ENCODE measurements at regions not wholly inside any gene's neighbourhood (a gene's known extent, or its start where the extent isn't known, plus 50 kb on each side); places are given as distances from the start of the nearest gene placed in this dataset.
"Not testable (repeated sequence)": the region's sequence is repeated elsewhere in the genome, so short reads cannot be mapped to it uniquely, and the experiment has no call there.

GRCh38 chr21:5013455-5014304, 5507.7 kb upstream of the TPTE start:
- DNase-seq (ENCODE audit: missing footprints); intact Hi-C loops (cut with DNase I): not testable (repeated sequence)
- peak; percentile 48 for ATAC-seq

GRCh38 chr21:5015187-5015586, 5506.2 kb upstream of the TPTE start:
- ATAC-seq; intact Hi-C loops (cut with DNase I); DNase-seq (ENCODE audit: missing footprints): not testable (repeated sequence)

- intact Hi-C loops (cut with DNase I); DNase-seq (ENCODE audit: missing footprints); ATAC-seq: not testable (repeated sequence)
Measured at GRCh38 chr21:5019120-5019519, 5502.3 kb upstream of the TPTE start.

- ATAC-seq = peak; percentile 78
- intact Hi-C loops (cut with DNase I); DNase-seq (ENCODE audit: missing footprints): not testable (repeated sequence)
Measured at GRCh38 chr21:5021815-5022214, 5499.6 kb upstream of the TPTE start.

GRCh38 chr21:5022254-5022653, 5499.1 kb upstream of the TPTE start:
- intact Hi-C loops (cut with DNase I) = not testable (repeated sequence)

GRCh38 chr21:5022748-5023147, 5498.6 kb upstream of the TPTE start:
- intact Hi-C loops (cut with DNase I); DNase-seq (ENCODE audit: missing footprints): not testable (repeated sequence)
- peak; percentile 46 for ATAC-seq

More at GRCh38 chr21:5022254-5022653, 5499.1 kb upstream of the TPTE start:
- peak; percentile 89 for ATAC-seq
- DNase-seq (ENCODE audit: missing footprints) = not testable (repeated sequence)

- ATAC-seq; DNase-seq (ENCODE audit: missing footprints); intact Hi-C loops (cut with DNase I): not testable (repeated sequence)
Measured at GRCh38 chr21:5035147-5035546, 5486.2 kb upstream of the TPTE start.

- not testable (repeated sequence) for ATAC-seq
Measured at GRCh38 chr21:5035587-5035986, 5485.8 kb upstream of the TPTE start.

GRCh38 chr21:5037606-5038331, 5483.6 kb upstream of the TPTE start:
- ATAC-seq; intact Hi-C loops (cut with DNase I); DNase-seq (ENCODE audit: missing footprints): not testable (repeated sequence)

More at GRCh38 chr21:5035587-5035986, 5485.8 kb upstream of the TPTE start:
- DNase-seq (ENCODE audit: missing footprints); intact Hi-C loops (cut with DNase I): not testable (repeated sequence)

- intact Hi-C loops (cut with DNase I); DNase-seq (ENCODE audit: missing footprints): not testable (repeated sequence)
- peak; percentile 57 for ATAC-seq
Measured at GRCh38 chr21:5039926-5040325, 5481.5 kb upstream of the TPTE start.

GRCh38 chr21:5042583-5042982, 5478.8 kb upstream of the TPTE start:
- intact Hi-C loops (cut with DNase I); ATAC-seq; DNase-seq (ENCODE audit: missing footprints): not testable (repeated sequence)

GRCh38 chr21:5044812-5045211, 5476.6 kb upstream of the TPTE start:
- DNase-seq (ENCODE audit: missing footprints); ATAC-seq; intact Hi-C loops (cut with DNase I): not testable (repeated sequence)

GRCh38 chr21:5051303-5052018, 5469.9 kb upstream of the TPTE start:
- ATAC-seq; intact Hi-C loops (cut with DNase I); DNase-seq (ENCODE audit: missing footprints): not testable (repeated sequence)

- DNase-seq (ENCODE audit: missing footprints); intact Hi-C loops (cut with DNase I): not testable (repeated sequence)
- ATAC-seq = peak; percentile 54
Measured at GRCh38 chr21:5055027-5055754, 5466.2 kb upstream of the TPTE start.

- DNase-seq (ENCODE audit: missing footprints); intact Hi-C loops (cut with DNase I); ATAC-seq: not testable (repeated sequence)
Measured at GRCh38 chr21:5055996-5056962, 5465.1 kb upstream of the TPTE start.

- DNase-seq (ENCODE audit: missing footprints); intact Hi-C loops (cut with DNase I): not testable (repeated sequence)
- ATAC-seq = peak; percentile 48
Measured at GRCh38 chr21:5057077-5057476, 5464.3 kb upstream of the TPTE start.

All from Right ventricle myocardium inferior (tissue), 1 donor.